HG02938 (cell line): ENCODE measurements at regions not wholly inside any gene's neighbourhood (a gene's known extent, or its start where the extent isn't known, plus 50 kb on each side); places are given as distances from the start of the nearest gene placed in this dataset.
"Not testable (repeated sequence)": the region's sequence is repeated elsewhere in the genome, so short reads cannot be mapped to it uniquely, and the experiment has no call there.

Experiments used
- ATAC-seq: cut with Tn5 transposase; IDR thresholded peaks from one replicate; pipeline ENCODE4 v1.9.1; 2021; ENCODE audit warnings: mild to moderate bottlenecking, moderate library complexity; ENCODE audit not compliant: unreplicated experiment

DNA sequence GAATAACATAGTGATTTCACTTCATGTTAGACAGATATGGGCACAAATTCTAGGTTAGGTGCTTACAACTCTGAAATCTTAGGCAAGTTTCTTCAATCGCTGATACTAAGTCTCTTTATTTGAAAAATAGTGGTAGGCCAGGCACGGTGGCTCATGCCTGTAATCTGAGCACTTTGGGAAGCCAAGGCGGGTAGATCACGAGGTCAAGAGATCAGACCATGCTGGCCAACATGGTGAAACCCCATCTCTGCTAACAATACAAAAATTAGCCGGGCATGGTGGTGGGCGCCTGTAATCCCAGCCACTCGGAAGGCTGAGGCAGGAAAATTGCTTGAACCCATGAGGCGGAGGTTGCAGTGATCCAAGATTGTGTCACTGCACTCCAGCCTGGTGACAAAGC lies 729.4 kb downstream of the METTL15 start:
- ATAC-seq: no peak

DNA sequence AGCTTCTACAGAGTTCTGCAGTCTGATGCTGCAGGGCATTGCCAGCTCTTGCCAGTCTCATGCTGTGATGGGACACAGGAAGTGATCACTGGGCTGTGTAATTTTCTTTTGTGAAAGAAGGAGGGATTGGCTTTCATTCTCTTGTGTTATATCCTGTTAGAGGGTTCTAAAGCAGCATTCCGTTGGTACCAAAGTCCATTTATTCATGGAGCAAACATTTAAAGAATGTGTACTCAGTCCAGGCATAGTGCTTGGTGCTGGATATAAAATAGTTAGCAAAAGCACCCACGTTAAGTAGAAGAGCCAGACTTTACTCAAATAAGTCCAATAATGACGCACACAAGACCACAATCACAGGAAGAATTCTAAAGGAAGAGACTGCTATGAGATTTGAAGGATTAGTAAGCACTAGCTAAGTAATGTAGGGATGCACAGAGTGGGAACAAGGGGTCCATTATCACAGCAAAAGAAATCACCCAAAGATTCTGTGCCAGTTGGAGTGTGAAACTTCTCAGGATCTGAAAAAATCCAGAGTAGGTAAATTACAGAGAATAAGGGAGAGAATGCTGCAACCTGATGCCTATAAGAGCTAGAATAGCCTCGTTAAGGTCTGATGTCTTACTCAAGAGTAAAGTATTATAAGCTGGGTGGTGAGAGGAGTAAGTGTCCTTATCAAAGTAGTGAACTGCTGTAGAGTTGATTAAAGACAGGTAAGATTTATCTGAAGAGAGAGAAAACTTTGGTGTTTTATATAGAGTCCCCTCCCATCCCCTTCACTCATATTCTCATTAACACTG lies 728.3 kb downstream of the METTL15 start:
- ATAC-seq: no peak

DNA sequence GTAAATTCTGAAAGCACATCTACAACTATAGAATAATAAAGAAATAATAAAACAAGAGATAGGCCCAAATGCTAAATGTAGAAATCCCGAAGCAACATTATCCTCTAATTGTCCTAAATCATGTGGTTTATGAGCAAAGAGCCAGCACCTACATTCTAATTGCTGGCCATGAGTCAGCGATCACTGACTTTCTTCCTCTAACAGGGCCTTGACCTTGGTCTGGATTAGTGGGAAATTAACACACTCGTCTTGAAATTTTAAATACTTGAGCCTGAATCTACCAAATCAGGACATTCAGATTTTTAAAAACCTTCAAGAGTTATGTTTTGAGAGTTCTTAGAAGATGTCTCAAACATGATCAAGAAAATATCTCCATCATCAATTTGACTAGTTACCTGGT lies 727.6 kb downstream of the METTL15 start:
- ATAC-seq: no peak

- ATAC-seq: no peak
Measured at GRCh38 chr11:28835317-28835716, 727.1 kb downstream of the METTL15 start.

- ATAC-seq: no peak
Measured at GRCh38 chr11:28834877-28835276, 726.7 kb downstream of the METTL15 start.

DNA sequence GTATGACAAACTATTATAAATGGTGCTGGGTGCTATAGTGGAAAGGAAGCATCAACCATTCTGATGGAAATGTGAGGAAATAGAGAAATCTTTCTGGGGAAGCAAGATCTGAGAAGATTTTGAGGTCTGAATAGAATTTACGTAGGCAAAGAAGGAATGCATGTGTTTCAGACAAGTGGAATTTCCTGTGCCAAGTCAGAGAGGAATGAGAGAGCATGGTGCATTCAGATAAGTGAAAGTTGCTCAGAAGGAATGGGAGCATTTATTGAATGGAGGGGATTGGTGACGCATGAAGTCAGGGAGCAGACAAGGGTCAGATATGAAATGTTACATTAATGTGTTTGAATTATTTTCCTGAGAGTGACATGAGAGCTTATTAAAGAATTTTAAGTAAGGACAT lies 725.5 kb downstream of the METTL15 start:
- no peak for ATAC-seq

DNA sequence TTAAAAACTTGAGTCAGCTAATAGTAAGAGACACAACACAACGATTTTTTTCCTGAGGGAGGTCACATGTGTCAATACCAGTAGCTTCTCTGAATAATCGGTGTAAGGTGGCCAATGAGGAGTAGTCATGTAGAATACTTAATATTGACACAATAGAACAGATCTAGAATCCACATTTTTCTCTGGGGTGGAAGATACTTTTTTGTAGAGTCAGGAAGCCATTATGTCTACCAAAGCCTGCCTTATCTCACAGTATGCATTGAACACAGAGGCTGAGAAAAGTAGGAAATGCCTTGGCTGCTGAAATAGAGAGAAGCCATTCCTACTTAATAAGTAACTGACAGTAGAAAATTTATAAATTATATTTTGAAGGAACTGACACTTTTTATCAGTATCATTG lies 725.0 kb downstream of the METTL15 start:
- ATAC-seq: no peak

GRCh38 chr11:28826807-28827206 lies 718.6 kb downstream of the METTL15 start:
- ATAC-seq: no peak

DNA sequence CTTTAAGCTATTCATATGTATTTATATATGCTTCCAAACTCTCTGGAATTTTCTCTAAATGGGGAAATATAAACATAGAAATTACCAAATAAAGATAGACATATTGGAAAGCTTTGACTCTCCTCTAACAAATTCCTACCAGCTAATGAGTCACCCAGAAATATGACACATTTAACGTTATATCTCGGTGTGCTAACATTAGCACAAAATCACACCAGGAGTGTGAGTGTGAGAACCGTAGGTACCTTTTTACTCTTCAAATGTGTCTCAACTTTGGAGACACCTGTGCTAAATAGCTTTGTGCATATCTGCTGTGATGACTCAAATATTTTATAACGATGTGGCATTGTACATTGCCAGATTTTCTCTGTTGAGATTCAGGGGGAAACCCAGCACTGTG lies 714.4 kb downstream of the METTL15 start:
- ATAC-seq: no peak

DNA sequence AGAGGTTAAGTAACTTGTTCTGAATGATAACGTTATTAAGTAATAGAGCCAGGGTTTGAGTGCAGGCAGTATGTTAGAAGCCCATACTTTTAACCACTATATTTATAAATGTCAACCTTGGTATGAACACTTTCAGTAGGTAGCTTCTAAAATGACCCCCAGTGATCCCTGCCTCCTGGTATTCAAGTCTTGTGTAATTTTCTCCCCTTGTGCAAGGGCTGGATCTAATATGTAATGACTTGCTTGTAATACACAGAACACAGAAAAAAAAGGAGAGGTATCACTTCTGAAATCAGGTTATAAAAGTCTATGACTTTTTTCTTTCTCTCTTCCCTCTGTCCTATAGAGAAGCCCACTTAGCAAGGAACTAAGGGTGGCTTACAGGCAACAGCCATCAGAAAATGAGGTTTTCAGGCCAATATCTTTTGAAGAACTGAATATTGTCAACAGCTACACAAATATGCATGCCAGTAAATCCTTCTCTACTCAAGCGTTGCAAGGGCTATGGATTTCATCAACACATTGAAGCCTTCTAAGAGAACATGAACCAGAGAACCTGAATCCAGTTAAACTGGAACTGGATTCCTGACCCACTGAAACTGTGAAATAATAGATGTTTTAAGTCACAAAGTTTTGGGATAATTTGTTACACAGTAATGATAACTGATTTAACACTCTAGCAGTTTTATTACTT lies 712.3 kb downstream of the METTL15 start:
- ATAC-seq: no peak

DNA sequence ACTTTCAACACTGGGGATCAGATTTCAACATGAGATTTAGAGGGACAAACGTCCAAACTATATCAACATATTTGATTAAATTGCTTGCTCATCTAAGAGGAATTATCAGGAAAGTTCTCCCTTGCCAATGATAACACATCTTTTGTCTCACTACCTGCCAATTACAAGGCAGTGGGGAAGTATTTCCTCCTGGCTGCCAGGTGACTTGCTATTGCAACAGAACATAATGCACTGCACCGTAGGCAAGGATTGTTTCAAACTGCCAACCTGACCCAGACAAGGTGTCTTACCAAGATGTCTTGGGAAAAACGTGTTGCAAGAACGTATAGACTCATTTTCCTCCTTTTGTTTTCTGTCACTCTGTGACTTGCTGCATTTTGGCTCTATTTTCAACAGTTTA lies 711.6 kb downstream of the METTL15 start:
- no peak for ATAC-seq

DNA sequence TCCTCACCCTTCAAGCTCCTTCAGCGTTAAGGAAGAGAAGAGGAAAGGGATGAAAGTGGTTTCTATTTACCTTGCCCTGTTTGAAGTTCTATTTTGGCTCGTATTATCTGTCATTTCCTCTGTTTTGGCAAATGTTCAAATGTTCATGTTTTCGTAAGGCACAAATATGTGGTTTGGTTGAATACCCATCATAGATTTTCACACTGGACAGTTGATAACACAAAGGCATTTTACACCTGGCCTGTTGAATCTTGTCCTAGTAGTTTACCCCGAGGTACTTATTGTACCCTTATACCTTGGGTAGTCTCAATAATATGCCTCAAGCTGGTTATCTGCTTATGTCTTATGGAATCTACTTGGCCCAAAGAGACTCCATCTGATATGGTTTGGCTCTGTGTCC lies 706.9 kb downstream of the METTL15 start:
- no peak for ATAC-seq

GRCh38 chr11:28808771-28809170 lies 700.6 kb downstream of the METTL15 start:
- no peak for ATAC-seq

GRCh38 chr11:28799316-28799715 lies 691.1 kb downstream of the METTL15 start:
- no peak for ATAC-seq

DNA sequence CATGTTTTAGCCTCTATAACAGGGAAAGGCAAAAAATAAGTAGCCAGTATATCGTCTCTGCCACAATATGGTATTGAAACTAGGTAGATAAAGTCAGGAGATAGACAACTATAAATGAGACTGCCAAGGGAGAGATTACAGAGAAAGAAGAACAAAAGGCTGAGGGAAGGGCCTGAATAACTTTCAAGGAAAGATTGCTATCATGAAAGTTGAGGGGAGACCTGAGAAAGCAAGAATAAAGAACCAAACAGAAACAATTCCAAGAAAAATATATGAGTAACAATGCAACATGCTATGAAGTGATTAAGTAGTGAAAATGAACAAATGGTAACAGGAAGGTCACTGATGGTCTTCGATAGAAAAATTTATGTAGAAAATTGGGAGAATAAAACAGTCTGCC lies 690.1 kb downstream of the METTL15 start:
- no peak for ATAC-seq

GRCh38 chr11:28797536-28797935 lies 689.3 kb downstream of the METTL15 start:
- ATAC-seq: no peak

DNA sequence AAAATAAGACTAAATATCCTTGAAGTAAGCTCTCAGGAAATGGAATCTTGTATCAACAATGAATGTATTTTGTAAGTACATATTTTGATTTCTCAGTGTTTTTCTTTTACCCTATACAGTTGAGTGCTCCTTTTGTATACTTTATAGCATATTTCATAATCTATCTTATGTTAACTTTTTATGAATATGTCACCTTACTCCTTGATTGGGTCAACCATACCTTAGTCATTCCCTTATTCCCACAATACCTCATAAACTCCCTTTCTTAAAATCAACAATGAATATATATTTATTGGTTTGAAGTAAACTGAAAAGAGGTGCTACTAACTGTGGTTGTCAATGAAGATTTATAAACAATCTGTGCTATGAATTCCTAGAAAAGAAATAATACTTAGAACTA lies 686.2 kb downstream of the METTL15 start:
- ATAC-seq: no peak

- no peak for ATAC-seq
Measured at GRCh38 chr11:28793282-28793738, 685.1 kb downstream of the METTL15 start.

GRCh38 chr11:28792856-28793255 lies 684.7 kb downstream of the METTL15 start:
- ATAC-seq: no peak

DNA sequence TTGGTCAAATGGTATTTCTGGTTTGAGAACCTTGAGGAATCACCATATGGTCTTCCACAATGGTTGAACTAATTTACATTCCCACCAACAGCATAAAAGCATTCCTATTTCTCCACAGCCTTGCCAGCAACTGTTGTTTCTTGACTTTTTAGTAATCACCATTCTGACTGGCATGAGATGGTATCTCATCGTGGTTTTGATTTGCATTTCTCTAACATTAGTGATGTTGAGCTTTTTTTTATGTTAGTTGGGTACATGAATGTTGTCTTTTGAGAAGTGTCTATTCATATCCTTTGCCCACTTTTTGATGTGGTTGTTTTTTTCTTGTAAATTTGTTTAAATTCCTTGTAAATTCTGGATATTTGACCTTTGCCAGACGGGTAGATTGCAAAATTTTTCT lies 679.7 kb downstream of the METTL15 start:
- not testable (repeated sequence) for ATAC-seq

DNA sequence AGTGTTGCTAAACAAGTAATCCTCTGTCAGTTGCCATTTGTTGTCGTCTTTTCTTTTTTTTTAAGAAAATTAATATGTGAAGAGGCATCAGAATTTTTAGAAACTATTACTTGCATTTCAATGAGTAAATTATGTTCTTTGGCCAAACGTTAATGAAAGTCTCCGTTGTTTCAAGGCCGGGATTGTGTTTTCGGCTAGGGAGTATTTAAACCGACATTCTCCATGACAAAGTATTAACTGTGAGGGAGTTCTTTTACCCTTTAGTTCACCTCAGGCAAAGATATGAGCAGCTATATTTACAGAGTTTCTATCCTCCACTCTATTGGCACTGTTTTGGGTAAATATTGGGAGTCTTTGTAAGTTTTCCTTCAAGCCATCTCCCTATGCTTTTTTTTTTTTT lies 668.9 kb downstream of the METTL15 start:
- no peak for ATAC-seq

- ATAC-seq: no peak
Measured at GRCh38 chr11:28773606-28774005, 665.4 kb downstream of the METTL15 start.
